BJ (cell line): ENCODE measurements at regions not wholly inside any gene's neighbourhood (a gene's known extent, or its start where the extent isn't known, plus 50 kb on each side); places are given as distances from the start of the nearest gene placed in this dataset.

Experiments
- CTCF ChIA-PET: fragments of 350-600 bp; formaldehyde crosslinking; extraction: SDS; loops from one replicate; lab custom pipeline; 2021; ENCODE audit warnings: antibody characterized with exemption, inconsistent platforms; lab: Yijun Ruan, JAX
- POLR2A ChIA-PET: fragments of 300-600 bp; sonication (Branson Sonifier 250); formaldehyde crosslinking; extraction: SDS; loops from one replicate; lab custom pipeline; 2021; ENCODE audit warnings: antibody characterized with exemption; lab: Charles Lee
- DNase-seq: peaks from one replicate; pipeline ENCODE4 v3.0.0-alpha.2; 2011; ENCODE audit warnings: low read depth
- H3K27me3 ChIP-seq: 2 replicates; pipeline ENCODE4 v1.6.0; 2011; ENCODE audit warnings: low read length; ENCODE audit not compliant: control insufficient read depth, insufficient read depth
- H3K36me3 ChIP-seq: 2 replicates; pipeline ENCODE4 v1.5.1; 2011; ENCODE audit warnings: low read length; ENCODE audit not compliant: control insufficient read depth, insufficient read depth
- H3K4me3 ChIP-seq: 2 replicates; pipeline ENCODE4 v1.5.1; 2011; ENCODE audit warnings: low read depth, mild to moderate bottlenecking, control low read depth, low read length
- TF ChIP-seq, protein P1 (sequence below): IDR thresholded peaks from 2 replicates; pipeline ENCODE4 v1.5.1; 2011; ENCODE audit warnings: low read depth, mild to moderate bottlenecking, control low read depth, inconsistent platforms, low read length, moderate library complexity; ENCODE audit not compliant: insufficient read depth

DNA sequence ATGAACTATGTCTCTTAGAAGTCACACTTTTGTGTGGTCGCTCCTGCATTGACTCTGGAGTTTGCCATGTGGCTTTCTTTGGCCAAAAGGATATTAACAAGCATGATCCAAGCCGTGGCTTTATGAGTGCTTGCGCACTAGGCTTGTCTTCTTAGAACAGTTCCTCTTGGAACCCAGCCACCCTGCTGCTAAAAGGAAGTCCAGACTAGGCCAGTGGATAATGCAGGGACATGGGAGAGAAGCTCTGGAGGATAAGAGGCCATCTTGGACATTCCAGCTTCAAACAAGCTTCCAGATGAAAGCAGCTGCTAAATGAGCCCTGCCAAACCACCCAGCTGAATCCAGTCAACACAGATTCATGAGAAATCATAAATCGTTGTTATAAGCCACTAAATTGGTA lies 346.4 kb downstream of the CDC5L start:
- CTCF ChIA-PET: no interaction called here

DNA sequence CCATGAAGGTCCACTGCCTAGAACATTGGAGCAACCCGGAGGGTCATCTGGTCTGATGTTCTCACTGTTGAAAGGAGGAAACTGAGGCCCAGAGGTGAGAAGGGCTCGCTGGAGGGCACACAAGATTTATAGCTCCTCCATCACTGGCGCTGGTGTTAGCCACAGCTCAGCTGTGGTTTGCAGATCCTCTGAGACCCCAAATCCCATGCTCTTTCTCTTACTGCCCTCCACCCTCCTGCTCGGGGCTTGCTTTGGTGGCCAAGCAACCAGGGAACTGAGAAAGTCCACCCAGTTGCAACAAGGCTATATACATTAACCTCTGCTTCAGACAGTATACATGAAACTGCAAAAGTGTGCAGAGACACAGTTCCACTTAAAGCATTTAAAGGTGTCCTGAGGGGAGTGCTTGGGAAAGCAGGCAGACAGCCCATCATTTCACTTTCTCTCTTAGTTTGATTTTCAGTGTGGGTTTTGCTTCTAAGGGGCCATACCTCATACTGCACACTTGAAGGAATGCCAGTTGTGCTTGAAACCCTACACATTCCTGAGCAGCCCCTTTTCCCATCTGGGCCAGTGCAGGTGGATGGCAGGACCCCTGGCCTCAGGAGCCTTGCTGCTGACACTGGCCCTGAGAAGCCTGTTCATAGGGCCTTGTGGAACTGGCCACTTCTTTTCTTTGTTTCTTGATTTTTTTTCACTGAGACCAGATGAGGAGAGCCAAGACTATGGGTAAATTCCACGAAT lies 347.6 kb downstream of the CDC5L start:
- H3K4me3 ChIP-seq: no peak overlapping the region
- H3K36me3 ChIP-seq: no peaks in the 10 kb centered on the region
- ChIA-PET POLR2A (no interaction called here), CTCF (no interaction called here)
- TF ChIP-seq, protein P1, sequence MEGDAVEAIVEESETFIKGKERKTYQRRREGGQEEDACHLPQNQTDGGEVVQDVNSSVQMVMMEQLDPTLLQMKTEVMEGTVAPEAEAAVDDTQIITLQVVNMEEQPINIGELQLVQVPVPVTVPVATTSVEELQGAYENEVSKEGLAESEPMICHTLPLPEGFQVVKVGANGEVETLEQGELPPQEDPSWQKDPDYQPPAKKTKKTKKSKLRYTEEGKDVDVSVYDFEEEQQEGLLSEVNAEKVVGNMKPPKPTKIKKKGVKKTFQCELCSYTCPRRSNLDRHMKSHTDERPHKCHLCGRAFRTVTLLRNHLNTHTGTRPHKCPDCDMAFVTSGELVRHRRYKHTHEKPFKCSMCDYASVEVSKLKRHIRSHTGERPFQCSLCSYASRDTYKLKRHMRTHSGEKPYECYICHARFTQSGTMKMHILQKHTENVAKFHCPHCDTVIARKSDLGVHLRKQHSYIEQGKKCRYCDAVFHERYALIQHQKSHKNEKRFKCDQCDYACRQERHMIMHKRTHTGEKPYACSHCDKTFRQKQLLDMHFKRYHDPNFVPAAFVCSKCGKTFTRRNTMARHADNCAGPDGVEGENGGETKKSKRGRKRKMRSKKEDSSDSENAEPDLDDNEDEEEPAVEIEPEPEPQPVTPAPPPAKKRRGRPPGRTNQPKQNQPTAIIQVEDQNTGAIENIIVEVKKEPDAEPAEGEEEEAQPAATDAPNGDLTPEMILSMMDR: no peak
- H3K27me3 ChIP-seq: peaks cover 17% of the 10 kb centered on the region
- DNase-seq: no peak

More for the DNA sequence above, 346.4 kb downstream of the CDC5L start:
- DNase-seq: no peak
- POLR2A ChIA-PET: no interaction called here
- TF ChIP-seq, protein P1: no peak
- H3K4me3 ChIP-seq: no peak overlapping the region
- peaks cover 22% of the 10 kb centered on the region for H3K27me3 ChIP-seq
- no peaks in the 10 kb centered on the region for H3K36me3 ChIP-seq

DNA sequence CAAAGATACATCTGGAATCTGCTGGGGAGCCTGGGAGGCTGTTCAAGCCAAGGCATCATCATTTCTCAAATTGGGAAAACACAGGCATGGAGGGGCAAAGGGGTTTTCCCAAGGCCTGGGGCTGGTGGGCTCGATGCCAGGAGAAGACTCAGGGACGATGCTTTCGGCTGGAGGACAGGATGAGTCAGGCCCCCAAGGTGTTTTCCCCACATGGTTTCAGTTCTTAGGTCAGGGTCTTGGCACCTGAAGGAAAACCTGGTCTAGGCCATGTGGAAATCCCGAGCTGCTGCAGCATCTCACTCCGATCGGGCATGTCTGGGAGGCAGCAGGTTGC lies 348.1 kb downstream of the CDC5L start:
- ChIA-PET POLR2A (no interaction called here), CTCF (no interaction called here)
- Histone ChIP-seq H3K36me3 (no peaks in the 10 kb centered on the region), H3K4me3 (no peak overlapping the region), H3K27me3 (peaks cover 17% of the 10 kb centered on the region)
- TF ChIP-seq, protein P1: no peak
- DNase-seq: no peak

DNA sequence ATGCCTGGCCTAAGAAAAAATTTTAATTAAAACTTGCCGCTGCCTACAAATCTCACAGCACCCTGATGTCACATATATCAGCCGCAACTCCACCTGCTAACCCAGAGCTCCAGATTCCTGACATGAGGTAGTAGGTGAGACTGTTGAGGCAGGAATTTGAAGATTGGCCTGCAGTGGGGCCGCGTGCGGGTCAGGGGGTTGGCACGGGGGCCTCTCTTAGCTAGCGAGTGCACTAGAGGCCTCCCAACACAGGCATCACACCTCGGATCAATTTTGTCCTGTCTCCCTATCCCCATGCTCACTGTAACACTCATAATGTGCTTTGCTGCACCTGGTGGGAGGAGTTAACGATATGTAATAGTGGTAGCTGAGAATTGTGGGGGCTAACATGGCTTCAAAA lies 349.8 kb downstream of the CDC5L start:
- TF ChIP-seq, protein P1: no peak
- H3K4me3 ChIP-seq: no peak overlapping the region
- no peaks in the 10 kb centered on the region for H3K36me3 ChIP-seq
- CTCF ChIA-PET: no interaction called here
- peaks cover 22% of the 10 kb centered on the region for H3K27me3 ChIP-seq
- POLR2A ChIA-PET: no interaction called here
- DNase-seq: no peak

DNA sequence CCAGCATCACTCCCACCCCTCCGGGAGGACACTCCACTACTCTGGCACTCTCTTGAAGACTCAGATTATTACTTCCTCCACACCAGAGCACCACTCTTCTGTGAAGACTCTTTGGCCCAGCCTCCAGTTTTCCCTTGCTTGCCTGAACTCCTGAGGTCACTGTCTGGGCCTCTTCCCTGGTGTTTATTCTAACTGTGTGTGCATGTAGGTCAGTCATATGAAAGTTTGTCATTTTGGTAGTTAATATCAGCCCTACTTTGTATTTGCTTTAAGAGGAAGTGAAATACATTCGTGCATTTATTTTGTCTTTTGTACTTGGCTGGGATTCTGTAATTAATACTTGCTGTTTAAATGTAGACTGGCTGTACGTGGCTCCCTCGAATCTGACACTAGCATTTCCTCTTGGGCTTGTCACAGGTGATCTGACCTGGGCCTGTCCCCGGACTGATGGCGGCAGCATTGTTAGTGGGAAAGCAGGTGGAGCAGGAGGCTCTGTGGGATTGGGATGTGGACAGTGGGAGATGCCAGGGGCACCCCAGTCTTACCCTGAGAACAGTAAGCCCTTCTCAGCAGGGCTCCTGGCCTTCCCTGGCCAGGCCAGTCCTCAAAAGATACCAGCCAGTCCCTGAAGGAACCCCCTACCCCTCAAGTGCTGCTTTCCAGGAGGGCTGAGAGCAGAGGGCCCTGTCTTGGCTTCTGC lies 350.5 kb downstream of the CDC5L start:
- H3K4me3 ChIP-seq: no peak overlapping the region
- TF ChIP-seq, protein P1: no peak
- H3K27me3 ChIP-seq: peaks cover 20% of the 10 kb centered on the region
- CTCF ChIA-PET: no interaction called here
- POLR2A ChIA-PET: no interaction called here
- no peak for DNase-seq
- no peaks in the 10 kb centered on the region for H3K36me3 ChIP-seq
